ENCODE measurements at regions not wholly inside any gene's neighbourhood (a gene's known extent, or its start where the extent isn't known, plus 50 kb on each side); places are given as distances from the start of the nearest gene placed in this dataset.
"Not testable (repeated sequence)": the region's sequence is repeated elsewhere in the genome, so short reads cannot be mapped to it uniquely, and the experiment has no call there.

DNA sequence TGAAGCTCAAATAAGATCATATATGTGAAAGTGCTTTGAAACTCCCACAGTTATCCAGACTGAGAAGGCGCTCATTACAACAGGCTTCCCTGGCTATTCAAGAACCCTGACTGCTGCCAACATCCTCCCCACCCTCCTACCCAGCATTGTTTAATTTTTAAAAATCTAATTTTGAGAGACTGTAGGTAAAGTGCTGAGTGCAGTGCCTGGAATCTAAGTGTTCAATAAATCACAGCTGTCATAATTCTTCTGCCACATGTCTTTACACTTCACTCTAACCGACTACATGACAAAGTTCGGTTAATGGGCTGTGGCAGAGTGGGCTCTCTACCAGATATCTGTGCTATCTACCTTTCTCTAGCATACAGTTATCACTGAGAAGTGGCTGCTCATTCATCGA lies 255.6 kb upstream of the C9orf72 start:
- Histone ChIP-seq H3K9ac (ENCODE audit: low read length) (no peak overlapping the region), H3K9me3 (ENCODE audit: control insufficient read depth, low read length) (no peaks in the 10 kb centered on the region), H3K4me1 (ENCODE audit: control insufficient read depth, insufficient read depth, low read length) (no peaks in the 10 kb centered on the region), H3K27me3 (replicated peaks; ENCODE audit: control insufficient read depth, insufficient read depth, low read length) (no peaks in the 10 kb centered on the region), H3K4me3 (ENCODE audit: low read length) (no peak overlapping the region), H3K36me3 (ENCODE audit: control insufficient read depth, insufficient read depth, low read length, severe bottlenecking) (no peaks in the 10 kb centered on the region)
- no peak for DNase-seq (ENCODE audit: low read depth)

- Histone ChIP-seq H3K9ac (ENCODE audit: low read length) (no peak overlapping the region), H3K27me3 (replicated peaks; ENCODE audit: control insufficient read depth, insufficient read depth, low read length) (no peaks in the 10 kb centered on the region), H3K36me3 (ENCODE audit: control insufficient read depth, insufficient read depth, low read length, severe bottlenecking) (no peaks in the 10 kb centered on the region), H3K9me3 (ENCODE audit: control insufficient read depth, low read length) (no peaks in the 10 kb centered on the region), H3K4me3 (ENCODE audit: low read length) (no peak overlapping the region), H3K4me1 (ENCODE audit: control insufficient read depth, insufficient read depth, low read length) (no peaks in the 10 kb centered on the region)
- DNase-seq (ENCODE audit: low read depth) = no peak
Observed at GRCh38 chr9:27829621-27830020, 256.3 kb upstream of the C9orf72 start.

DNA sequence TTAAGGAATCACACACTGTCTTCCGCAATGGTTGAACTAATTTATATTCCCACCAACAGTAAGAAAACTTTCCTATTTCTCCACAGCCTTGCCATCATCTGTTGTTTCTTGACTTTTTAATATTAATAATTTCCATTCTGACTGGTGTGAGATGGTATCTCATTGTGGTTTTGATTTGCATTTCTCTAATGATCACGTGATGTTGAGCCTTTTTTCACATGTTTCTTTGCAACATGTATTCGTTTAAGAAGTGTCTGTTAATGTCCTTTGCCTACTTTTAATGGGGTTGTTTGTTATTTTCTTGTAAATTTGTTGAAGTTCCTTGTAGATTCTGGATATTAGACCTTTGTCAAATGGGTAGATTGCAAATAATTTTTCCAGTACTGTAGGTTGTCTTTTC lies 258.8 kb upstream of the C9orf72 start:
- not testable (repeated sequence) for H3K4me1 ChIP-seq (ENCODE audit: control insufficient read depth, insufficient read depth, low read length); H3K36me3 ChIP-seq (ENCODE audit: control insufficient read depth, insufficient read depth, low read length, severe bottlenecking); H3K4me3 ChIP-seq (ENCODE audit: low read length); DNase-seq (ENCODE audit: low read depth); H3K9me3 ChIP-seq (ENCODE audit: control insufficient read depth, low read length); H3K9ac ChIP-seq (ENCODE audit: low read length); H3K27me3 ChIP-seq (replicated peaks; ENCODE audit: control insufficient read depth, insufficient read depth, low read length)

GRCh38 chr9:27835286-27835685 lies 262.0 kb upstream of the C9orf72 start:
- Histone ChIP-seq H3K9ac (ENCODE audit: low read length) (no peak overlapping the region), H3K9me3 (ENCODE audit: control insufficient read depth, low read length) (no peaks in the 10 kb centered on the region), H3K36me3 (ENCODE audit: control insufficient read depth, insufficient read depth, low read length, severe bottlenecking) (no peaks in the 10 kb centered on the region), H3K4me3 (ENCODE audit: low read length) (no peak overlapping the region), H3K4me1 (ENCODE audit: control insufficient read depth, insufficient read depth, low read length) (no peaks in the 10 kb centered on the region), H3K27me3 (replicated peaks; ENCODE audit: control insufficient read depth, insufficient read depth, low read length) (no peaks in the 10 kb centered on the region)
- no peak for DNase-seq (ENCODE audit: low read depth)

DNA sequence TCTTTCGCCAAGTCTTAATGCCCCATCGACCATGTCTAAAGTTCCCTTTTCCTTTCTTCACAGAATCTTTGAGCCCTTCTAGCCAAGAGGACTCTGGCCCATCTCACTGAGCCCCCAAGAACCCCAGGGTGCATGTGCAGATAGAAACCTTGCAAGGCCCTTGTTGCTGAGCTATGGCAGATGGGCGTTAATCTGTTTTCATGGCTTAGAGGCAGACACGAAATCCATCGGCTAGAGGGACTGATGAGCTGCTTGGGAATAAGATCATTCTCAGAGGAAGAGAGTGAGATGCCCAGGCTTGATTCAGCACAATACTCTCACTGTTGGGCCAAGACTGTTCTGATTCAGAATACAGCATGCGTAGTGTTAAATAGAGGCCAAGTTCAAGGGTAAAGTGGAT lies 262.5 kb upstream of the C9orf72 start:
- no peaks in the 10 kb centered on the region for H3K9me3 ChIP-seq (ENCODE audit: control insufficient read depth, low read length)
- H3K4me3 ChIP-seq (ENCODE audit: low read length) = no peak overlapping the region
- no peak overlapping the region for H3K9ac ChIP-seq (ENCODE audit: low read length)
- H3K4me1 ChIP-seq (ENCODE audit: control insufficient read depth, insufficient read depth, low read length) = no peaks in the 10 kb centered on the region
- DNase-seq (ENCODE audit: low read depth) = no peak
- no peaks in the 10 kb centered on the region for H3K27me3 ChIP-seq (replicated peaks; ENCODE audit: control insufficient read depth, insufficient read depth, low read length)
- H3K36me3 ChIP-seq (ENCODE audit: control insufficient read depth, insufficient read depth, low read length, severe bottlenecking) = no peaks in the 10 kb centered on the region

- H3K4me1 ChIP-seq (ENCODE audit: control insufficient read depth, insufficient read depth, low read length) = no peaks in the 10 kb centered on the region
- no peaks in the 10 kb centered on the region for H3K9me3 ChIP-seq (ENCODE audit: control insufficient read depth, low read length)
- no peak overlapping the region for H3K9ac ChIP-seq (ENCODE audit: low read length)
- H3K36me3 ChIP-seq (ENCODE audit: control insufficient read depth, insufficient read depth, low read length, severe bottlenecking) = no peaks in the 10 kb centered on the region
- no peak for DNase-seq (ENCODE audit: low read depth)
- no peak overlapping the region for H3K4me3 ChIP-seq (ENCODE audit: low read length)
- no peaks in the 10 kb centered on the region for H3K27me3 ChIP-seq (replicated peaks; ENCODE audit: control insufficient read depth, insufficient read depth, low read length)
Observed at GRCh38 chr9:27836661-27837401, 263.6 kb upstream of the C9orf72 start.

- Histone ChIP-seq H3K36me3 (ENCODE audit: control insufficient read depth, insufficient read depth, low read length, severe bottlenecking) (no peaks in the 10 kb centered on the region), H3K27me3 (replicated peaks; ENCODE audit: control insufficient read depth, insufficient read depth, low read length) (no peaks in the 10 kb centered on the region), H3K4me1 (ENCODE audit: control insufficient read depth, insufficient read depth, low read length) (no peaks in the 10 kb centered on the region), H3K4me3 (ENCODE audit: low read length) (no peak overlapping the region), H3K9me3 (ENCODE audit: control insufficient read depth, low read length) (no peaks in the 10 kb centered on the region), H3K9ac (ENCODE audit: low read length) (no peak overlapping the region)
- no peak for DNase-seq (ENCODE audit: low read depth)
Observed at GRCh38 chr9:27838876-27839275, 265.6 kb upstream of the C9orf72 start.

GRCh38 chr9:27839767-27840166 lies 266.5 kb upstream of the C9orf72 start:
- not testable (repeated sequence) for H3K4me1 ChIP-seq (ENCODE audit: control insufficient read depth, insufficient read depth, low read length); H3K9me3 ChIP-seq (ENCODE audit: control insufficient read depth, low read length); H3K36me3 ChIP-seq (ENCODE audit: control insufficient read depth, insufficient read depth, low read length, severe bottlenecking); H3K9ac ChIP-seq (ENCODE audit: low read length); DNase-seq (ENCODE audit: low read depth); H3K27me3 ChIP-seq (replicated peaks; ENCODE audit: control insufficient read depth, insufficient read depth, low read length); H3K4me3 ChIP-seq (ENCODE audit: low read length)

DNA sequence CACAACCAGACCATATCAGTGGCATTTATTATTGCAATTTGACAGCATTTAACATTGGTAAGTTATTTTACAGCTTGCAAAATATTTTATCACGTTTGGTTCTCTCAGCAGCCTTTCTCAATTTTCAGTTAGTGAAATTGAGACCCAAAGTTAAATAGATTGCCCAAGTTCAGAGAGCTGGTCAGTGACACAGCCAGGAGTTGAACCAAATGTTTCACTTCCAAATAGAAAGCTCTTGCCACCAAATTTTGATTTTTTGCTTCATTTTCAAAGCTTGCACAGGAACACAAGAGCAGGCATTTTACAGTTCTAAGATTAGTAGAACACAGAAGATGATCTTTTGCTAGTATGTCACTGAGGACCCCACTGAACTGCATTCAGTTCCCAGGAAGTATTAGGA lies 271.5 kb upstream of the C9orf72 start:
- no peak for DNase-seq (ENCODE audit: low read depth)
- Histone ChIP-seq H3K27me3 (replicated peaks; ENCODE audit: control insufficient read depth, insufficient read depth, low read length) (peaks cover 10% of the 10 kb centered on the region), H3K4me3 (ENCODE audit: low read length) (no peak overlapping the region), H3K9ac (ENCODE audit: low read length) (no peak overlapping the region), H3K36me3 (ENCODE audit: control insufficient read depth, insufficient read depth, low read length, severe bottlenecking) (no peaks in the 10 kb centered on the region), H3K9me3 (ENCODE audit: control insufficient read depth, low read length) (no peaks in the 10 kb centered on the region), H3K4me1 (ENCODE audit: control insufficient read depth, insufficient read depth, low read length) (no peaks in the 10 kb centered on the region)

DNA sequence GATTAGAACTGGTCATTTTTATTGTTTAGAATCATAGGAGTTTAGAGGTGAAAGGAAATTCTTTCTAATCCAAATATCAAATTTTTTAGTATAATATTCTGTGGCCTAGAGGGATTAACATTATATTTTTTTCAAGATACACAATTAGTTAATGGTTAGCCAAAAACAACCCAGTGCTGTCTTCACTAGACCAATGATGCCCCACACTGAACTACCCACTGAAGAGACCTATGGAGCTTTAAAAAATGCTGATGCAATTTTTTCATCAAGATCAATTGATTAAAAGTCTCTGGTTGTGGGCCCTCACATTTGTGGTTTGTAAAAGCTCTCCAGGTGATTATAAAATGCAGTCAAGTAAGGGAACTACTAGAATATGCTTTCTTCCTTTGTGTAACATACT lies 274.1 kb upstream of the C9orf72 start:
- no peak overlapping the region for H3K9ac ChIP-seq (ENCODE audit: low read length)

GRCh38 chr9:27847818-27848217 lies 274.5 kb upstream of the C9orf72 start:
- peaks cover 14% of the 10 kb centered on the region for H3K27me3 ChIP-seq (replicated peaks; ENCODE audit: control insufficient read depth, insufficient read depth, low read length)
- no peaks in the 10 kb centered on the region for H3K36me3 ChIP-seq (ENCODE audit: control insufficient read depth, insufficient read depth, low read length, severe bottlenecking)
- no peak for DNase-seq (ENCODE audit: low read depth)

More for the DNA sequence above, 274.1 kb upstream of the C9orf72 start:
- no peaks in the 10 kb centered on the region for H3K9me3 ChIP-seq (ENCODE audit: control insufficient read depth, low read length)
- no peak overlapping the region for H3K4me3 ChIP-seq (ENCODE audit: low read length)
- H3K4me1 ChIP-seq (ENCODE audit: control insufficient read depth, insufficient read depth, low read length) = no peaks in the 10 kb centered on the region
- peaks cover 14% of the 10 kb centered on the region for H3K27me3 ChIP-seq (replicated peaks; ENCODE audit: control insufficient read depth, insufficient read depth, low read length)
- DNase-seq (ENCODE audit: low read depth) = no peak
- no peaks in the 10 kb centered on the region for H3K36me3 ChIP-seq (ENCODE audit: control insufficient read depth, insufficient read depth, low read length, severe bottlenecking)

GRCh38 chr9:27848315-27848714 lies 275.0 kb upstream of the C9orf72 start:
- no peak overlapping the region for H3K4me3 ChIP-seq (ENCODE audit: low read length)
- H3K9ac ChIP-seq (ENCODE audit: low read length) = no peak overlapping the region
- H3K9me3 ChIP-seq (ENCODE audit: control insufficient read depth, low read length) = no peaks in the 10 kb centered on the region
- H3K27me3 ChIP-seq (replicated peaks; ENCODE audit: control insufficient read depth, insufficient read depth, low read length) = peaks cover 14% of the 10 kb centered on the region
- DNase-seq (ENCODE audit: low read depth) = no peak
- no peaks in the 10 kb centered on the region for H3K36me3 ChIP-seq (ENCODE audit: control insufficient read depth, insufficient read depth, low read length, severe bottlenecking)
- H3K4me1 ChIP-seq (ENCODE audit: control insufficient read depth, insufficient read depth, low read length) = no peaks in the 10 kb centered on the region

More at GRCh38 chr9:27847818-27848217, 274.5 kb upstream of the C9orf72 start:
- Histone ChIP-seq H3K4me1 (ENCODE audit: control insufficient read depth, insufficient read depth, low read length) (no peaks in the 10 kb centered on the region), H3K4me3 (ENCODE audit: low read length) (no peak overlapping the region), H3K9me3 (ENCODE audit: control insufficient read depth, low read length) (no peaks in the 10 kb centered on the region), H3K9ac (ENCODE audit: low read length) (no peak overlapping the region)

Measured in adipocyte (in vitro differentiated cells).